GM23338 (cell line): ENCODE measurements at regions not wholly inside any gene's neighbourhood (a gene's known extent, or its start where the extent isn't known, plus 50 kb on each side); places are given as distances from the start of the nearest gene placed in this dataset.

Experiments used
- ATAC-seq: fragments of 200-7000 bp; cut with Tn5 transposase; 3 replicates; pipeline ENCODE4 v1.9.1; 2020
- DNase-seq: peaks from one replicate; pipeline ENCODE4 v3.0.0-alpha.2; 2015; ENCODE audit warnings: low spot score
- H2AFZ ChIP-seq: fragments of 200-600 bp; sonication (generic); 2 replicates; pipeline ENCODE4 v1.8.0; 2016; ENCODE audit warnings: antibody characterized with exemption, mild to moderate bottlenecking, moderate library complexity
- H3F3A ChIP-seq: fragments of 200-600 bp; sonication (generic); replicated peaks from 2 replicates; pipeline ENCODE4 v1.8.0; 2017; ENCODE audit warnings: antibody characterized with exemption, mixed run types, low read depth
- H3K27ac ChIP-seq: fragments of 200-600 bp; sonication (generic); 2 replicates; pipeline ENCODE4 v1.6.1; 2016; ENCODE audit warnings: low read depth
- H3K27me3 ChIP-seq: fragments of 200-600 bp; sonication (generic); 2 replicates; pipeline ENCODE4 v1.8.0; 2016; ENCODE audit warnings: mild to moderate bottlenecking, mixed run types, moderate library complexity; ENCODE audit not compliant: insufficient read depth
- H3K36me3 ChIP-seq: fragments of 200-600 bp; sonication (generic); 2 replicates; pipeline ENCODE4 v1.8.0; 2016; ENCODE audit warnings: mild to moderate bottlenecking; ENCODE audit not compliant: insufficient read depth
- H3K4me1 ChIP-seq: fragments of 200-600 bp; sonication (generic); 2 replicates; pipeline ENCODE4 v1.8.0; 2016; ENCODE audit warnings: mild to moderate bottlenecking, moderate library complexity; ENCODE audit not compliant: insufficient read depth
- H3K4me2 ChIP-seq: fragments of 200-600 bp; sonication (generic); 2 replicates; pipeline ENCODE4 v1.7.1; 2017; ENCODE audit warnings: mixed run types
- H3K4me3 ChIP-seq: fragments of 200-600 bp; sonication (generic); 2 replicates; pipeline ENCODE4 v1.6.1; 2016; ENCODE audit warnings: mixed run types
- H3K79me2 ChIP-seq: fragments of 200-600 bp; sonication (generic); replicated peaks from 2 replicates; pipeline ENCODE4 v1.8.0; 2017; ENCODE audit warnings: mild to moderate bottlenecking; ENCODE audit not compliant: insufficient read depth
- H3K9me2 ChIP-seq: fragments of 200-600 bp; sonication (generic); 2 replicates; pipeline ENCODE4 v1.8.0; 2017; ENCODE audit not compliant: insufficient read depth
- H4K20me1 ChIP-seq: fragments of 200-600 bp; sonication (generic); replicated peaks from 2 replicates; pipeline ENCODE4 v1.8.0; 2017; ENCODE audit warnings: mild to moderate bottlenecking; ENCODE audit not compliant: insufficient read depth
- H3K27ac Mint-ChIP-seq: 2 replicates; pipeline ENCODE4 v1.8.0; 2020; ENCODE audit warnings: inconsistent platforms, mild to moderate bottlenecking, moderate library complexity, mixed read lengths
- H3K27me3 Mint-ChIP-seq: 3 replicates; pipeline ENCODE4 v1.8.0; 2022; ENCODE audit warnings: low read depth, mild to moderate bottlenecking, moderate library complexity, mixed read lengths, inconsistent platforms; ENCODE audit not compliant: insufficient read depth, poor library complexity
- H3K36me3 Mint-ChIP-seq: 3 replicates; pipeline ENCODE4 v1.8.0; 2021; ENCODE audit warnings: low read depth, mild to moderate bottlenecking, inconsistent platforms, moderate library complexity, mixed read lengths
- H3K4me1 Mint-ChIP-seq: 3 replicates; pipeline ENCODE4 v1.8.0; 2020; ENCODE audit warnings: mild to moderate bottlenecking, inconsistent platforms, mixed read lengths
- H3K4me3 Mint-ChIP-seq: 3 replicates; pipeline ENCODE4 v1.8.0; 2021; ENCODE audit warnings: moderate library complexity, mild to moderate bottlenecking, inconsistent platforms, mixed read lengths
- H3K9me3 Mint-ChIP-seq: 3 replicates; pipeline ENCODE4 v1.8.0; 2020; ENCODE audit warnings: moderate library complexity, mild to moderate bottlenecking, inconsistent platforms, mixed read lengths
- CREB1 ChIP-seq: fragments of 250-450 bp; sonication (Bioruptor Pico); IDR thresholded peaks from 2 replicates; pipeline ENCODE4 v1.5.0; 2020; ENCODE audit warnings: low read depth, mild to moderate bottlenecking, moderate library complexity
- ETS1 ChIP-seq: IDR thresholded peaks from 2 replicates; pipeline ENCODE4 v1.6.1; 2016; ENCODE audit warnings: antibody characterized with exemption
- EZH2 ChIP-seq: fragments of 200-600 bp; sonication (generic); IDR thresholded peaks from one replicate; pipeline ENCODE4 v1.8.0; 2017; ENCODE audit warnings: antibody characterized with exemption, mild to moderate bottlenecking, low read depth; ENCODE audit not compliant: unreplicated experiment
- EZH2phosphoT487 ChIP-seq: fragments of 200-600 bp; sonication (generic); IDR thresholded peaks from one replicate; pipeline ENCODE4 v1.8.1; 2018; ENCODE audit warnings: antibody characterized with exemption; ENCODE audit not compliant: unreplicated experiment
- JUNB ChIP-seq: IDR thresholded peaks from one replicate; pipeline ENCODE4 v1.6.1; 2016; ENCODE audit warnings: antibody characterized with exemption; ENCODE audit not compliant: unreplicated experiment
- NANOG ChIP-seq: IDR thresholded peaks from 2 replicates; pipeline ENCODE4 v1.6.1; 2016; ENCODE audit warnings: antibody characterized with exemption, borderline replicate concordance
- REST ChIP-seq: IDR thresholded peaks from one replicate; pipeline ENCODE4 v1.6.1; 2018; ENCODE audit warnings: antibody characterized with exemption; ENCODE audit not compliant: unreplicated experiment
- STAT1 ChIP-seq: IDR thresholded peaks from one replicate; pipeline ENCODE4 v1.6.1; 2016; ENCODE audit warnings: antibody characterized with exemption; ENCODE audit not compliant: unreplicated experiment
- ZNF114 ChIP-seq: fragments of 250-450 bp; sonication (Bioruptor Pico); IDR thresholded peaks from 2 replicates; pipeline ENCODE4 v1.5.0; 2020; ENCODE audit warnings: mild to moderate bottlenecking, moderate library complexity
- ZNF331 ChIP-seq: fragments of 250-450 bp; sonication (Bioruptor Pico); IDR thresholded peaks from 2 replicates; pipeline ENCODE4 v1.5.0; 2020; ENCODE audit warnings: low read depth, mild to moderate bottlenecking, moderate library complexity
- ZNF462 ChIP-seq: fragments of 250-450 bp; sonication (Bioruptor Pico); IDR thresholded peaks from 2 replicates; pipeline ENCODE4 v1.5.0; 2020; ENCODE audit warnings: mild to moderate bottlenecking, moderate library complexity

- no peak for TF ChIP-seq REST
- TF ChIP-seq STAT1 = no peak
- TF ChIP-seq CREB1 (CRISPR knock-in tag) = no peak
These were observed 464.1 kb downstream of the PLCL1 start (continued) for GRCh38 chr2:198268519-198268918.

- Histone ChIP-seq H3K27me3 (no peaks in the 10 kb centered on the region), H3K79me2 (no peaks in the 10 kb centered on the region), H4K20me1 (no peaks in the 10 kb centered on the region), H3K9me2 (no peaks in the 10 kb centered on the region), H3F3A (no peaks in the 10 kb centered on the region), H3K27ac (no peak overlapping the region), H3K36me3 (no peaks in the 10 kb centered on the region), H3K4me2 (no peak overlapping the region), H3K4me3 (no peak overlapping the region), H2AFZ (no peak overlapping the region), H3K4me1 (no peaks in the 10 kb centered on the region)
- no peaks in the 10 kb centered on the region for H3K4me1 Mint-ChIP-seq
- DNase-seq (no peak), ATAC-seq (no peak)
- no peak overlapping the region for H3K4me3 Mint-ChIP-seq
- TF ChIP-seq NANOG (no peak), CREB1 (CRISPR knock-in tag) (no peak)
- no peaks in the 10 kb centered on the region for H3K36me3 Mint-ChIP-seq
- H3K27me3 Mint-ChIP-seq = no peaks in the 10 kb centered on the region
- H3K9me3 Mint-ChIP-seq = no peaks in the 10 kb centered on the region
- no peak overlapping the region for H3K27ac Mint-ChIP-seq
These were observed 455.1 kb downstream of the PLCL1 start for GRCh38 chr2:198259496-198259895.

GRCh38 chr2:198254536-198255090 lies 450.2 kb downstream of the PLCL1 start:
- no peaks in the 10 kb centered on the region for H3K4me1 ChIP-seq
- H4K20me1 ChIP-seq = no peaks in the 10 kb centered on the region
- no peaks in the 10 kb centered on the region for H3K9me2 ChIP-seq
- H3K79me2 ChIP-seq = no peaks in the 10 kb centered on the region
- no peak overlapping the region for H3K27ac ChIP-seq
- no peak for DNase-seq
- no peaks in the 10 kb centered on the region for H3F3A ChIP-seq
- no peak for ATAC-seq
- H3K27me3 ChIP-seq = no peaks in the 10 kb centered on the region
- no peak overlapping the region for H3K27ac Mint-ChIP-seq
- no peak overlapping the region for H3K4me2 ChIP-seq
- H3K4me1 Mint-ChIP-seq = no peaks in the 10 kb centered on the region
- no peaks in the 10 kb centered on the region for H3K27me3 Mint-ChIP-seq
- H3K4me3 Mint-ChIP-seq = no peak overlapping the region
- no peaks in the 10 kb centered on the region for H3K9me3 Mint-ChIP-seq
- H3K4me3 ChIP-seq = no peak overlapping the region
- no peaks in the 10 kb centered on the region for H3K36me3 ChIP-seq
- no peak overlapping the region for H2AFZ ChIP-seq
- no peaks in the 10 kb centered on the region for H3K36me3 Mint-ChIP-seq
- TF ChIP-seq JUNB (no peak), ZNF114 (CRISPR knock-in tag) (no peak), EZH2phosphoT487 (no peak), ZNF331 (CRISPR knock-in tag) (no peak), ZNF462 (CRISPR knock-in tag) (no peak), STAT1 (no peak), EZH2 (no peak), ETS1 (no peak)
